ENCODE measurements at regions not wholly inside any gene's neighbourhood (a gene's known extent, or its start where the extent isn't known, plus 50 kb on each side); places are given as distances from the start of the nearest gene placed in this dataset.

GRCh38 chr10:109534193-109534592 is 389.1 kb downstream of the XPNPEP1 start:
- TF ChIP-seq, protein P1, sequence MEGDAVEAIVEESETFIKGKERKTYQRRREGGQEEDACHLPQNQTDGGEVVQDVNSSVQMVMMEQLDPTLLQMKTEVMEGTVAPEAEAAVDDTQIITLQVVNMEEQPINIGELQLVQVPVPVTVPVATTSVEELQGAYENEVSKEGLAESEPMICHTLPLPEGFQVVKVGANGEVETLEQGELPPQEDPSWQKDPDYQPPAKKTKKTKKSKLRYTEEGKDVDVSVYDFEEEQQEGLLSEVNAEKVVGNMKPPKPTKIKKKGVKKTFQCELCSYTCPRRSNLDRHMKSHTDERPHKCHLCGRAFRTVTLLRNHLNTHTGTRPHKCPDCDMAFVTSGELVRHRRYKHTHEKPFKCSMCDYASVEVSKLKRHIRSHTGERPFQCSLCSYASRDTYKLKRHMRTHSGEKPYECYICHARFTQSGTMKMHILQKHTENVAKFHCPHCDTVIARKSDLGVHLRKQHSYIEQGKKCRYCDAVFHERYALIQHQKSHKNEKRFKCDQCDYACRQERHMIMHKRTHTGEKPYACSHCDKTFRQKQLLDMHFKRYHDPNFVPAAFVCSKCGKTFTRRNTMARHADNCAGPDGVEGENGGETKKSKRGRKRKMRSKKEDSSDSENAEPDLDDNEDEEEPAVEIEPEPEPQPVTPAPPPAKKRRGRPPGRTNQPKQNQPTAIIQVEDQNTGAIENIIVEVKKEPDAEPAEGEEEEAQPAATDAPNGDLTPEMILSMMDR (conservative IDR thresholded peaks at IDR 0.05; ENCODE audit: low read depth, low read length): no peak
- TF ChIP-seq EZH2 (IDR thresholded peaks at IDR 0.05; ENCODE audit: low read length, unreplicated experiment) (no peak), EZH2phosphoT487 (IDR thresholded peaks at IDR 0.05; ENCODE audit: borderline replicate concordance, low read length) (no peak)
